GM23248 (cell line): ENCODE measurements at regions not wholly inside any gene's neighbourhood (a gene's known extent, or its start where the extent isn't known, plus 50 kb on each side); places are given as distances from the start of the nearest gene placed in this dataset.

Experiments used
- DNase-seq: peaks from one replicate; pipeline ENCODE4 v3.0.0-alpha.2; 2015
- H2AFZ ChIP-seq: fragments of 200-600 bp; sonication (generic); 2 replicates; pipeline ENCODE4 v1.6.1; 2016; ENCODE audit warnings: antibody characterized with exemption
- H3F3A ChIP-seq: fragments of 200-600 bp; sonication (generic); 2 replicates; pipeline ENCODE4 v1.6.1; 2016; ENCODE audit warnings: mild to moderate bottlenecking, antibody characterized with exemption, mixed run types; ENCODE audit not compliant: insufficient read depth
- H3K27ac ChIP-seq: fragments of 200-600 bp; sonication (generic); 2 replicates; pipeline ENCODE4 v1.5.1; 2016; ENCODE audit warnings: mild to moderate bottlenecking
- H3K27me3 ChIP-seq: fragments of 200-600 bp; sonication (generic); replicated peaks from 2 replicates; pipeline ENCODE4 v1.6.1; 2016; ENCODE audit warnings: mild to moderate bottlenecking; ENCODE audit not compliant: insufficient read depth
- H3K36me3 ChIP-seq: fragments of 200-600 bp; sonication (generic); 2 replicates; pipeline ENCODE4 v1.6.1; 2016; ENCODE audit warnings: low read depth, mild to moderate bottlenecking
- H3K4me1 ChIP-seq: fragments of 200-600 bp; sonication (generic); 2 replicates; pipeline ENCODE4 v1.6.1; 2016; ENCODE audit warnings: mild to moderate bottlenecking; ENCODE audit not compliant: insufficient read depth
- H3K4me2 ChIP-seq: fragments of 200-600 bp; sonication (generic); one replicate; pipeline ENCODE4 v1.6.1; 2016; ENCODE audit warnings: mild to moderate bottlenecking; ENCODE audit not compliant: unreplicated experiment
- H3K4me3 ChIP-seq: fragments of 200-600 bp; sonication (generic); 2 replicates; pipeline ENCODE4 v1.5.1; 2016; ENCODE audit warnings: mild to moderate bottlenecking
- H3K79me2 ChIP-seq: fragments of 200-600 bp; sonication (generic); 2 replicates; pipeline ENCODE4 v1.6.1; 2016; ENCODE audit warnings: mild to moderate bottlenecking; ENCODE audit not compliant: insufficient read depth
- H3K9ac ChIP-seq: fragments of 200-600 bp; sonication (generic); 2 replicates; pipeline ENCODE4 v1.6.1; 2016; ENCODE audit warnings: mild to moderate bottlenecking
- H3K9me2 ChIP-seq: fragments of 200-600 bp; sonication (generic); 2 replicates; pipeline ENCODE4 v1.6.1; 2016; ENCODE audit warnings: mixed run types, mild to moderate bottlenecking, moderate library complexity; ENCODE audit not compliant: insufficient read depth
- H3K9me3 ChIP-seq: fragments of 200-600 bp; sonication (generic); one replicate; pipeline ENCODE4 v1.6.1; 2017; ENCODE audit warnings: low read depth
- H4K20me1 ChIP-seq: fragments of 200-600 bp; sonication (generic); 2 replicates; pipeline ENCODE4 v1.6.0; 2016; ENCODE audit not compliant: insufficient read depth
- EZH2 ChIP-seq: fragments of 200-600 bp; sonication (generic); IDR thresholded peaks from 2 replicates; pipeline ENCODE4 v1.6.1; 2018; ENCODE audit warnings: antibody characterized with exemption, mild to moderate bottlenecking; ENCODE audit not compliant: insufficient read depth, poor library complexity, severe bottlenecking
- EZH2phosphoT487 ChIP-seq: fragments of 200-600 bp; sonication (generic); IDR thresholded peaks from 2 replicates; pipeline ENCODE4 v1.6.1; 2018; ENCODE audit warnings: antibody characterized with exemption, moderate library complexity, mild to moderate bottlenecking, low read depth; ENCODE audit not compliant: insufficient read depth
- WGBS, 2 experiments: methylation state at CpG; one replicate each; pipeline ENCODE4 v1.1.6; 2015 to 2017; ENCODE audit warnings: low lambda C conversion rate in 2 of 2, low coverage in 1 of 2; ENCODE audit errors: missing lambda C conversion rate in 2 of 2; 5-methylcytosine and 5-hydroxymethylcytosine counted together
- in situ Hi-C: fragments of 300-500 bp; cut with MboI; formaldehyde crosslinking; loops from 2 replicates; pipeline ENCODE4 v1.15.0; 2020

GRCh38 chr16:50441486-50442157 lies 72.8 kb upstream of the BRD7 start:
- Histone ChIP-seq H4K20me1 (no peaks in the 10 kb centered on the region), H3K4me1 (no peaks in the 10 kb centered on the region), H3K4me3 (no peak overlapping the region), H3K9me2 (no peaks in the 10 kb centered on the region), H2AFZ (no peak overlapping the region), H3K9me3 (no peaks in the 10 kb centered on the region), H3K27me3 (no peaks in the 10 kb centered on the region; the same call in 1 of the 2 replicates), H3F3A (no peaks in the 10 kb centered on the region), H3K27ac (no peak overlapping the region), H3K79me2 (no peaks in the 10 kb centered on the region), H3K9ac (no peak overlapping the region), H3K4me2 (no peak overlapping the region), H3K36me3 (no peaks in the 10 kb centered on the region)
- in situ Hi-C loops, result no loop called here
- WGBS, 2 experiments, result 33 to 42% methylated on average over 5 to 6 of the region's 7 CpGs
- no peak for DNase-seq
- no peak for TF ChIP-seq EZH2
- TF ChIP-seq EZH2phosphoT487, result no peak

DNA sequence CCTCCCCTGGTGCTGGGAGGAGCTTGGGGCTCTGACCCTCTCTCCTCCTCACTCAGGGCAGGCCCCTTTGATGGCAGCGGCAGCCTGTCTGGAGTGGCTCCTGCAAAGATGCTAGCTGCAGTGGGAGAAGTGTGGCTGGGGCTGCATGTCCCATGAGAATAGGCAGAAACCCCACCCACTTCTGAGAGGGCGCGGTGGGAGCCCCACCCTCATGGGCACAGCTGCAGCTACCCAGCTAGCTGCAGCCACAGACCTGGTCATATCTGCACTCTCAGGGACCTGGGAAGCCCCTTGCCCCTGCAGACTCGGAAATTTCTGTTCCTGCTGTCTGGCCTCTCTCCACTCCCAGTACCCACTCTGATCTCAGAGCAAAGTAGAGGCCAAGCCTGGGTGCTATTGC lies 72.2 kb upstream of the BRD7 start:
- TF ChIP-seq EZH2phosphoT487 (no peak), EZH2 (no peak)
- H3K27me3 ChIP-seq, result no peaks in the 10 kb centered on the region; the same call in 1 of the 2 replicates
- H3K9me3 ChIP-seq, result no peaks in the 10 kb centered on the region
- no peaks in the 10 kb centered on the region for H3K9me2 ChIP-seq
- 44 to 53% methylated on average over 4 of the region's 4 CpGs for WGBS, 2 experiments
- H3K79me2 ChIP-seq, result no peaks in the 10 kb centered on the region
- no peaks in the 10 kb centered on the region for H4K20me1 ChIP-seq
- H3K4me2 ChIP-seq, result no peak overlapping the region
- DNase-seq, result no peak
- H3K36me3 ChIP-seq, result no peaks in the 10 kb centered on the region
- no peak overlapping the region for H3K4me3 ChIP-seq
- H3F3A ChIP-seq, result no peaks in the 10 kb centered on the region
- H2AFZ ChIP-seq, result no peak overlapping the region
- H3K4me1 ChIP-seq, result no peaks in the 10 kb centered on the region
- H3K9ac ChIP-seq, result no peak overlapping the region
- H3K27ac ChIP-seq, result no peak overlapping the region
- in situ Hi-C loops, result no loop called here

DNA sequence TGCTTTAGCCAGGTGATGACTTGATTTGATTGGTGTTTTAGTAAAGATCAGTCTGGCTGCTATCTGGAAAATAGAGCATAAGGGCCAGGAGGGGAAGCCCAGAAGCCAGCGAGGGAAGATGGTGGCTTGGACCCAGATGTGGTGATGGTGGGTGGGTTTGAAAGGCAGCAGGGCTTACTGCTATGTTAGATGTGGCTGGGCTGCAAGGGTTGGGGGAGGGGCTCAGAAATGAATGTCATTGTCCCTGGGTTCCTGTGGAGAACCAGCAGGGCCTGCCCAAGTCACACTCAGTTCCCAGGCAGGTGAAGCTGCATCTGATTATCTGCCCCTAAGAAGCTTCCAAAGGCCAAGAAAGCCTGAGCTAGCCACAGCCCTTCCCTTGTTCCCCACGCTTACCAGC lies 71.7 kb upstream of the BRD7 start:
- Histone ChIP-seq H3K4me3 (no peak overlapping the region), H3K27ac (no peak overlapping the region), H2AFZ (no peak overlapping the region), H3K9me3 (no peaks in the 10 kb centered on the region), H3K27me3 (no peaks in the 10 kb centered on the region; the same call in 1 of the 2 replicates), H3K9me2 (no peaks in the 10 kb centered on the region), H3K36me3 (no peaks in the 10 kb centered on the region), H3K4me2 (no peak overlapping the region), H4K20me1 (no peaks in the 10 kb centered on the region), H3K79me2 (no peaks in the 10 kb centered on the region), H3K4me1 (no peaks in the 10 kb centered on the region), H3K9ac (no peak overlapping the region), H3F3A (no peaks in the 10 kb centered on the region)
- no peak for DNase-seq
- in situ Hi-C loops, result no loop called here
- TF ChIP-seq EZH2phosphoT487 (no peak), EZH2 (no peak)
- WGBS, 2 experiments, result 28 to 40% methylated on average over 2 of the region's 2 CpGs

DNA sequence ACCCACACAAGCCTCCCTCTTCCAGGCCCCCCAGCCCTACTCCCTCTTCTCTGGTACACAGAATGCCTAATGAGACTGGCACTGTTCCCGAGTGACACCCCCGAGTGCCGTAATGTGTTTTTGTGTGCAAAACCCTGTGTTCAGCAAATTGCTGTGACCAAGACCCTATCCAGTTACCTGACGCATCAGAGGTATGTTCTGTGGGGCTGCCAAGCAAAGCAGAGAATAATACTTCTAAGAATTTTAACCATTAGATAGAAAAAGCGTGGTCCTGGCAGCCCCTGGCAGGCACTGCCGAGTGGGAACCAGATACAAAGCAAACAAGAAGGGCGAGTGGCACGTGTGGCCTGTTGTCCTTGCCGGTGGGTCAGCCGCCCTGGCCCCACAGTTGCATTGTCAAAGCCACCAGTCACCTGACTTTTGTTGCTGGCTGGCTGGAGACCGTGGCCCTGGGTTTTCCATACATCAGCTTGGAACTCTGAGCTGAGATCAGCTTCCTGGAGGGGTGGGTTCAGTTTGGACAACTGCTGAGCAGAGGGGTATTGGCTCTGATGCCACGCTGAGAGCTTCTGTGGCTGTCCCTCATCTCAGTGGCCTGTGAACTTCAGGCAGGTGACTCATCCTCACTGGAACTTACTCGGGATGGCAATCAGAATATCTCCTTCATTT lies 69.1 kb upstream of the BRD7 start:
- H3K36me3 ChIP-seq, result no peaks in the 10 kb centered on the region
- in situ Hi-C loops, result no loop called here
- no peak overlapping the region for H3K27ac ChIP-seq
- no peak for DNase-seq
- 69 to 70% methylated on average over 13 of the region's 13 CpGs for WGBS, 2 experiments
- no peak overlapping the region for H3K4me2 ChIP-seq
- H3K79me2 ChIP-seq, result no peaks in the 10 kb centered on the region
- H3K4me1 ChIP-seq, result no peaks in the 10 kb centered on the region
- no peaks in the 10 kb centered on the region for H3K9me2 ChIP-seq
- H3K9me3 ChIP-seq, result no peaks in the 10 kb centered on the region
- no peak overlapping the region for H2AFZ ChIP-seq
- no peak overlapping the region for H3K9ac ChIP-seq
- no peaks in the 10 kb centered on the region for H4K20me1 ChIP-seq
- H3F3A ChIP-seq, result no peaks in the 10 kb centered on the region
- H3K4me3 ChIP-seq, result no peak overlapping the region
- no peak for TF ChIP-seq EZH2phosphoT487
- TF ChIP-seq EZH2, result no peak
- no peaks in the 10 kb centered on the region for H3K27me3 ChIP-seq
